SK-N-SH treated with all-trans-retinoic acid at 6 μM for 48 hours (cell line): ENCODE measurements at regions not wholly inside any gene's neighbourhood (a gene's known extent, or its start where the extent isn't known, plus 50 kb on each side); places are given as distances from the start of the nearest gene placed in this dataset.

Source experiments
- ATAC-seq: fragments of 200-7000 bp; cut with Tn5 transposase; 3 replicates; pipeline ENCODE4 v1.9.1; 2020; ENCODE audit warnings: mild to moderate bottlenecking, moderate library complexity
- ARNTL ChIP-seq: fragments of 450-650 bp; formaldehyde crosslinking; IDR thresholded peaks from 2 replicates; pipeline ENCODE4 v1.5.0; 2020; ENCODE audit warnings: low read depth, mild to moderate bottlenecking, moderate library complexity, borderline replicate concordance
- BACH2 ChIP-seq: fragments of 250-450 bp; sonication (Bioruptor Pico); IDR thresholded peaks from 2 replicates; pipeline ENCODE4 v1.9.0; 2021; ENCODE audit warnings: mild to moderate bottlenecking, borderline replicate concordance
- CREB5 ChIP-seq: fragments of 250-450 bp; sonication (Bioruptor Pico); IDR thresholded peaks from 2 replicates; pipeline ENCODE4 v1.5.1; 2020; ENCODE audit warnings: low read depth, mild to moderate bottlenecking, moderate library complexity
- CSDC2 ChIP-seq: fragments of 250-450 bp; sonication (Bioruptor Pico); IDR thresholded peaks from 2 replicates; pipeline ENCODE4 v1.5.0; 2020; ENCODE audit warnings: mild to moderate bottlenecking, moderate library complexity
- CSRNP3 ChIP-seq: fragments of 250-450 bp; sonication (Bioruptor Pico); IDR thresholded peaks from 2 replicates; pipeline ENCODE4 v1.5.1; 2021; ENCODE audit warnings: mild to moderate bottlenecking, moderate library complexity
- ESRRG ChIP-seq: fragments of 250-450 bp; sonication (Bioruptor Pico); IDR thresholded peaks from 2 replicates; pipeline ENCODE4 v1.6.1; 2021; ENCODE audit warnings: mild to moderate bottlenecking
- GLIS3 ChIP-seq: fragments of 250-450 bp; sonication (Bioruptor Pico); IDR thresholded peaks from 2 replicates; pipeline ENCODE4 v1.5.0; 2020; ENCODE audit warnings: mild to moderate bottlenecking, moderate library complexity
- ISL1 ChIP-seq: fragments of 250-450 bp; sonication (Bioruptor Pico); IDR thresholded peaks from 2 replicates; pipeline ENCODE4 v2.1.2; 2022; ENCODE audit warnings: mild to moderate bottlenecking, moderate library complexity
- OSR1 ChIP-seq: fragments of 250-450 bp; sonication (Bioruptor Pico); IDR thresholded peaks from 2 replicates; pipeline ENCODE4 v1.8.0; 2022; ENCODE audit warnings: moderate library complexity, mild to moderate bottlenecking, inconsistent platforms
- POU6F1 ChIP-seq: fragments of 250-450 bp; sonication (Bioruptor Pico); IDR thresholded peaks from 2 replicates; pipeline ENCODE4 v1.8.0; 2021; ENCODE audit warnings: low read depth, mild to moderate bottlenecking, moderate library complexity, borderline replicate concordance
- PPARA ChIP-seq: fragments of 250-450 bp; sonication (Bioruptor Pico); IDR thresholded peaks from 2 replicates; pipeline ENCODE4 v1.5.0; 2020; ENCODE audit warnings: mild to moderate bottlenecking, borderline replicate concordance
- RARB ChIP-seq: fragments of 250-450 bp; sonication (Bioruptor Pico); IDR thresholded peaks from 2 replicates; pipeline ENCODE4 v1.8.0; 2021; ENCODE audit warnings: mild to moderate bottlenecking, moderate library complexity
- SNAI2 ChIP-seq: fragments of 250-450 bp; sonication (Bioruptor Pico); IDR thresholded peaks from 2 replicates; pipeline ENCODE4 v1.5.0; 2020; ENCODE audit warnings: mild to moderate bottlenecking, moderate library complexity
- TCF4 ChIP-seq: fragments of 250-450 bp; sonication (Bioruptor Pico); IDR thresholded peaks from 2 replicates; pipeline ENCODE4 v1.8.0; 2021; ENCODE audit warnings: mild to moderate bottlenecking, moderate library complexity, borderline replicate concordance
- TOX ChIP-seq: fragments of 250-450 bp; sonication (Bioruptor Pico); IDR thresholded peaks from 2 replicates; pipeline ENCODE4 v1.8.0; 2021; ENCODE audit warnings: mild to moderate bottlenecking, moderate library complexity, borderline replicate concordance
- TSHZ2 ChIP-seq: fragments of 250-450 bp; sonication (Bioruptor Pico); IDR thresholded peaks from 2 replicates; pipeline ENCODE4 v1.5.0; 2020; ENCODE audit warnings: mild to moderate bottlenecking, moderate library complexity
- ZC3H10 ChIP-seq: fragments of 250-450 bp; sonication (Bioruptor Pico); IDR thresholded peaks from 2 replicates; pipeline ENCODE4 v1.5.1; 2021; ENCODE audit warnings: mild to moderate bottlenecking, moderate library complexity
- ZFP3 ChIP-seq: fragments of 250-450 bp; sonication (Bioruptor Pico); IDR thresholded peaks from 2 replicates; pipeline ENCODE4 v1.5.0; 2020; ENCODE audit warnings: mild to moderate bottlenecking, moderate library complexity
- ZFP30 ChIP-seq: fragments of 450-650 bp; formaldehyde crosslinking; IDR thresholded peaks from 2 replicates; pipeline ENCODE4 v1.5.0; 2022; ENCODE audit warnings: mild to moderate bottlenecking, moderate library complexity
- ZNF565 ChIP-seq: fragments of 450-650 bp; formaldehyde crosslinking; conservative IDR thresholded peaks from 2 replicates; pipeline ENCODE4 v1.5.0; 2020; ENCODE audit warnings: low read depth, mild to moderate bottlenecking, moderate library complexity
- ZNF70 ChIP-seq: fragments of 450-650 bp; formaldehyde crosslinking; IDR thresholded peaks from 2 replicates; pipeline ENCODE4 v1.5.0; 2020; ENCODE audit warnings: mild to moderate bottlenecking, moderate library complexity
- ZNF8 ChIP-seq: fragments of 450-650 bp; formaldehyde crosslinking; IDR thresholded peaks from 2 replicates; pipeline ENCODE4 v1.5.0; 2020; ENCODE audit warnings: mild to moderate bottlenecking, moderate library complexity

- no peak for ATAC-seq
- TF ChIP-seq ZNF565 (CRISPR knock-in tag) = no peak
- TF ChIP-seq ISL1 (CRISPR knock-in tag) = 0 out of 2 replicates have a peak, but pooled peaks have one; percentile 8
- TF ChIP-seq ZFP3 = no peak
- TF ChIP-seq ZNF8 (CRISPR knock-in tag) = no peak
- no peak for TF ChIP-seq SNAI2 (CRISPR knock-in tag)
- TF ChIP-seq OSR1 = no peak
- TF ChIP-seq TOX (CRISPR knock-in tag) = no peak
- no peak for TF ChIP-seq GLIS3 (CRISPR knock-in tag)
- TF ChIP-seq ESRRG (CRISPR knock-in tag) = no peak
- TF ChIP-seq BACH2 (CRISPR knock-in tag) = no peak
- TF ChIP-seq ZNF70 (CRISPR knock-in tag) = no peak
- no peak for TF ChIP-seq ZC3H10
- TF ChIP-seq CREB5 (CRISPR knock-in tag) = no peak
- no peak for TF ChIP-seq TSHZ2 (CRISPR knock-in tag)
- TF ChIP-seq CSRNP3 (CRISPR knock-in tag) = no peak
- peak; percentile 26; the same call in 1 of the 2 replicates for TF ChIP-seq TCF4 (CRISPR knock-in tag)
- TF ChIP-seq RARB = no peak
- TF ChIP-seq ARNTL (CRISPR knock-in tag) = no peak
These were observed 209.7 kb downstream of the TEX36 start for GRCh38 chr10:125473143-125473793.

GRCh38 chr10:125472010-125472607 lies 210.9 kb downstream of the TEX36 start:
- no peak for ATAC-seq
- TF ChIP-seq OSR1 (no peak), GLIS3 (CRISPR knock-in tag) (no peak), SNAI2 (CRISPR knock-in tag) (no peak), ZFP3 (no peak), PPARA (CRISPR knock-in tag) (no peak), ARNTL (CRISPR knock-in tag) (no peak), TOX (CRISPR knock-in tag) (no peak), BACH2 (CRISPR knock-in tag) (no peak), CSRNP3 (CRISPR knock-in tag) (no peak), ZNF565 (CRISPR knock-in tag) (no peak), POU6F1 (CRISPR knock-in tag) (no peak), CSDC2 (no peak), TSHZ2 (CRISPR knock-in tag) (no peak), ZNF70 (CRISPR knock-in tag) (no peak), ISL1 (CRISPR knock-in tag) (no peak), ZFP30 (CRISPR knock-in tag) (no peak)
